GM10266 (cell line): ENCODE measurements at regions not wholly inside any gene's neighbourhood (a gene's known extent, or its start where the extent isn't known, plus 50 kb on each side); places are given as distances from the start of the nearest gene placed in this dataset.

Experiments
- DNase-seq: peaks from one replicate; pipeline ENCODE4 v3.0.0; 2012; ENCODE audit errors: extremely low spot score
- CTCF ChIP-seq: IDR thresholded peaks from 2 replicates; pipeline ENCODE4 v1.5.1; 2012; ENCODE audit warnings: mild to moderate bottlenecking, low read depth; ENCODE audit not compliant: control insufficient read depth, insufficient read depth; ENCODE audit errors: missing control alignments

DNA sequence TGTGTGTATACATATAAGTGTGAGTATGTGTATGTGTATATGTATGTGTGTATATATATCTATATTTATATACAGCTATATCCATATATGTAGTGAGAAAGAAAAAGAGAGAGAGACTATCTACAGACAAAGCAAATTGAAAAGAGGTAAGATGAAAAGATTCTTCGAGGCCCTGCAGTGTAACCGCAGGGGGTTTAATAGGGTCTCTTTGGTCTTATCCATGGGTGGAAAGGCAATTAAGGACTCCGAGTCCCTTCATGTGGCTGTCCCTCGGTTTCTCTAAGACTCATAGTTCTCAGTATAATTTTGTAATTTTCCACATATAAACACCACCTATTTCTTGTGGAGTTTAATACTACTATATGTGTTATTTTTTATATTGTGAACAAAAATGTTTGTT, 50.6 kb upstream of the JAZF1 start:
- DNase-seq = no peak
- no peak for TF ChIP-seq CTCF

GRCh38 chr7:28236560-28236959, 56.0 kb upstream of the JAZF1 start:
- TF ChIP-seq CTCF = no peak
- no peak for DNase-seq

GRCh38 chr7:28237363-28237762, 56.8 kb upstream of the JAZF1 start:
- no peak for DNase-seq
- no peak for TF ChIP-seq CTCF

DNA sequence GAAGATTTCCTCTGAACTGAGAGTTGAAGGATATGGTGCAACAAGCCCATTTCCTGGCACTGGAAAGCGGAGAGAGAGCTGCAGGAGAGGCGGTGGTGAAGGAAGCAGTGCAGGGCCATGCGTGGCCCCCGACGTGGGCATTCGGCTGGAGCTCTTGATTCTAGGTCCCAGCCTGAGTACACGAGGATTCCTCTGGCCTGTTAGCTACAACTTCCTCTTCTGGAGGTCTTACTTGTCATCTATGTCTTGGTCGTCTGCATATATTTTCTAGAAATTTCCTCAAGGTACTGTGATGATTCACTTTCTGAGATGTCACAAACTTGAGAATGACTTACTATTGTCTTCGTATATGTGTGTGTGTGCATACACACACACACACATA, 59.2 kb upstream of the JAZF1 start:
- DNase-seq = no peak
- TF ChIP-seq CTCF = no peak

DNA sequence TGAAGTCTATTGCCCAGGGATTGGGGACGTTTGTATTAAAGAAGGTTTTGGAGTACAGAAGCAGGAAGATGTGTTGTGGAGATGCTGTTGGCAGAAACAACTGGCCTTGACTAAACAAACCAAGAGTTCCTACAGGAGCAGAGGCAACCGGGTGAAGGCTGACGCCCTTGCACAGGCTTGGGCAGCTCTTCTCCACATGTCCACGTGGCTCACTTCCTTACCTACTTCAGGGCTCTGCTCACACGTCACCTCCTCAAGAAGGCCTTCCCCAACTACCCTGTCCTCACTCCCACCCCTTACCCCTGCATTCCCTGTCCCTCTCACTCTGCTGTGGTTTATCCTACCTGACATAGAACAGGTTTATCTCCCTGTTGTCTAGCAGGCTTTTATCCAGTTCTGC, 59.9 kb upstream of the JAZF1 start:
- DNase-seq = no peak
- TF ChIP-seq CTCF = no peak

GRCh38 chr7:28243861-28244260, 63.3 kb upstream of the JAZF1 start:
- DNase-seq = no peak
- TF ChIP-seq CTCF = no peak

GRCh38 chr7:28245123-28245878, 64.7 kb upstream of the JAZF1 start:
- DNase-seq = no peak
- no peak for TF ChIP-seq CTCF
